ENCODE measurements at regions not wholly inside any gene's neighbourhood (a gene's known extent, or its start where the extent isn't known, plus 50 kb on each side); places are given as distances from the start of the nearest gene placed in this dataset.

- Histone ChIP-seq H3K27me3 (ENCODE audit: control insufficient read depth, insufficient read depth, low read length) (no peaks in the 10 kb centered on the region), H3K4me3 (ENCODE audit: low read length) (no peak overlapping the region), H3K4me1 (ENCODE audit: control insufficient read depth, insufficient read depth, low read length) (no peaks in the 10 kb centered on the region), H3K27ac (ENCODE audit: low read length) (no peak overlapping the region), H3K36me3 (ENCODE audit: control insufficient read depth, insufficient read depth, low read length) (no peaks in the 10 kb centered on the region), H3K9me3 (ENCODE audit: control insufficient read depth, insufficient read depth, low read length) (no peaks in the 10 kb centered on the region)
- DNase-seq (ENCODE audit: low read depth, low spot score): no peak
- WGBS (ENCODE audit: insufficient coverage, insufficient read length): no CpG with 5 or more reads among the region's 5 CpGs
Observed at GRCh38 chr12:24088751-24089509, 139.5 kb upstream of the SOX5 start.

- Histone ChIP-seq H3K36me3 (ENCODE audit: control insufficient read depth, insufficient read depth, low read length) (no peaks in the 10 kb centered on the region), H3K9me3 (ENCODE audit: control insufficient read depth, insufficient read depth, low read length) (no peaks in the 10 kb centered on the region), H3K27me3 (ENCODE audit: control insufficient read depth, insufficient read depth, low read length) (no peaks in the 10 kb centered on the region), H3K4me3 (ENCODE audit: low read length) (no peak overlapping the region), H3K27ac (ENCODE audit: low read length) (no peak overlapping the region), H3K4me1 (ENCODE audit: control insufficient read depth, insufficient read depth, low read length) (no peaks in the 10 kb centered on the region)
- no CpG with 5 or more reads among the region's 4 CpGs for WGBS (ENCODE audit: insufficient coverage, insufficient read length)
- no peak for DNase-seq (ENCODE audit: low read depth, low spot score)
Observed at GRCh38 chr12:24087294-24087693, 137.8 kb upstream of the SOX5 start.

- Histone ChIP-seq H3K27ac (ENCODE audit: low read length) (no peak overlapping the region), H3K9me3 (ENCODE audit: control insufficient read depth, insufficient read depth, low read length) (no peaks in the 10 kb centered on the region), H3K4me1 (ENCODE audit: control insufficient read depth, insufficient read depth, low read length) (no peaks in the 10 kb centered on the region), H3K36me3 (ENCODE audit: control insufficient read depth, insufficient read depth, low read length) (no peaks in the 10 kb centered on the region), H3K4me3 (ENCODE audit: low read length) (no peak overlapping the region), H3K27me3 (ENCODE audit: control insufficient read depth, insufficient read depth, low read length) (no peaks in the 10 kb centered on the region)
- WGBS (ENCODE audit: insufficient coverage, insufficient read length): no CpG with 5 or more reads among the region's 2 CpGs
- DNase-seq (ENCODE audit: low read depth, low spot score): no peak
Observed at GRCh38 chr12:24084800-24085199, 135.3 kb upstream of the SOX5 start.

GRCh38 chr12:24083838-24084237 lies 134.4 kb upstream of the SOX5 start:
- H3K4me3 ChIP-seq (ENCODE audit: low read length): no peak overlapping the region
- H3K9me3 ChIP-seq (ENCODE audit: control insufficient read depth, insufficient read depth, low read length): no peaks in the 10 kb centered on the region
- H3K4me1 ChIP-seq (ENCODE audit: control insufficient read depth, insufficient read depth, low read length): no peaks in the 10 kb centered on the region
- H3K36me3 ChIP-seq (ENCODE audit: control insufficient read depth, insufficient read depth, low read length): no peaks in the 10 kb centered on the region
- WGBS (ENCODE audit: insufficient coverage, insufficient read length): no CpG with 5 or more reads among the region's 3 CpGs
- DNase-seq (ENCODE audit: low read depth, low spot score): no peak
- no peaks in the 10 kb centered on the region for H3K27me3 ChIP-seq (ENCODE audit: control insufficient read depth, insufficient read depth, low read length)
- no peak overlapping the region for H3K27ac ChIP-seq (ENCODE audit: low read length)

GRCh38 chr12:24081606-24082005 lies 132.1 kb upstream of the SOX5 start:
- WGBS (ENCODE audit: insufficient coverage, insufficient read length): no CpG with 5 or more reads among the region's 7 CpGs
- DNase-seq (ENCODE audit: low read depth, low spot score): no peak
- Histone ChIP-seq H3K27me3 (ENCODE audit: control insufficient read depth, insufficient read depth, low read length) (no peaks in the 10 kb centered on the region), H3K4me1 (ENCODE audit: control insufficient read depth, insufficient read depth, low read length) (no peaks in the 10 kb centered on the region), H3K4me3 (ENCODE audit: low read length) (no peak overlapping the region), H3K9me3 (ENCODE audit: control insufficient read depth, insufficient read depth, low read length) (no peaks in the 10 kb centered on the region), H3K36me3 (ENCODE audit: control insufficient read depth, insufficient read depth, low read length) (no peaks in the 10 kb centered on the region), H3K27ac (ENCODE audit: low read length) (no peak overlapping the region)

- no peaks in the 10 kb centered on the region for H3K4me1 ChIP-seq (ENCODE audit: control insufficient read depth, insufficient read depth, low read length)
- WGBS (ENCODE audit: insufficient coverage, insufficient read length): no CpG with 5 or more reads among the region's 4 CpGs
Observed at GRCh38 chr12:24081092-24081529, 131.6 kb upstream of the SOX5 start.

GRCh38 chr12:24080465-24080864 lies 131.0 kb upstream of the SOX5 start:
- H3K27ac ChIP-seq (ENCODE audit: low read length): no peak overlapping the region
- H3K9me3 ChIP-seq (ENCODE audit: control insufficient read depth, insufficient read depth, low read length): no peaks in the 10 kb centered on the region
- H3K27me3 ChIP-seq (ENCODE audit: control insufficient read depth, insufficient read depth, low read length): no peaks in the 10 kb centered on the region
- no peaks in the 10 kb centered on the region for H3K36me3 ChIP-seq (ENCODE audit: control insufficient read depth, insufficient read depth, low read length)
- peaks cover 3% of the 10 kb centered on the region; the same call in 1 of the 2 replicates for H3K4me1 ChIP-seq (ENCODE audit: control insufficient read depth, insufficient read depth, low read length)
- no peak overlapping the region for H3K4me3 ChIP-seq (ENCODE audit: low read length)
- no peak for DNase-seq (ENCODE audit: low read depth, low spot score)

More at GRCh38 chr12:24081092-24081529, 131.6 kb upstream of the SOX5 start:
- H3K27ac ChIP-seq (ENCODE audit: low read length): no peak overlapping the region
- no peak overlapping the region for H3K4me3 ChIP-seq (ENCODE audit: low read length)
- no peak for DNase-seq (ENCODE audit: low read depth, low spot score)
- no peaks in the 10 kb centered on the region for H3K27me3 ChIP-seq (ENCODE audit: control insufficient read depth, insufficient read depth, low read length)
- H3K36me3 ChIP-seq (ENCODE audit: control insufficient read depth, insufficient read depth, low read length): no peaks in the 10 kb centered on the region
- H3K9me3 ChIP-seq (ENCODE audit: control insufficient read depth, insufficient read depth, low read length): no peaks in the 10 kb centered on the region

GRCh38 chr12:24079083-24079482 lies 129.6 kb upstream of the SOX5 start:
- Histone ChIP-seq H3K27me3 (ENCODE audit: control insufficient read depth, insufficient read depth, low read length) (no peaks in the 10 kb centered on the region), H3K9me3 (ENCODE audit: control insufficient read depth, insufficient read depth, low read length) (no peaks in the 10 kb centered on the region), H3K36me3 (ENCODE audit: control insufficient read depth, insufficient read depth, low read length) (no peaks in the 10 kb centered on the region), H3K4me3 (ENCODE audit: low read length) (no peak overlapping the region), H3K4me1 (ENCODE audit: control insufficient read depth, insufficient read depth, low read length) (peaks cover 3% of the 10 kb centered on the region; the same call in 1 of the 2 replicates), H3K27ac (ENCODE audit: low read length) (no peak overlapping the region)
- no peak for DNase-seq (ENCODE audit: low read depth, low spot score)
- no CpG with 5 or more reads among the region's 2 CpGs for WGBS (ENCODE audit: insufficient coverage, insufficient read length)

- WGBS (ENCODE audit: insufficient coverage, insufficient read length): no CpG with 5 or more reads among the region's 1 CpG
Observed at GRCh38 chr12:24078318-24078765, 128.9 kb upstream of the SOX5 start.

GRCh38 chr12:24077161-24077560 lies 127.7 kb upstream of the SOX5 start:
- no peak overlapping the region for H3K4me3 ChIP-seq (ENCODE audit: low read length)
- H3K27me3 ChIP-seq (ENCODE audit: control insufficient read depth, insufficient read depth, low read length): no peaks in the 10 kb centered on the region
- H3K4me1 ChIP-seq (ENCODE audit: control insufficient read depth, insufficient read depth, low read length): peaks cover 3% of the 10 kb centered on the region; the same call in 1 of the 2 replicates
- H3K9me3 ChIP-seq (ENCODE audit: control insufficient read depth, insufficient read depth, low read length): no peaks in the 10 kb centered on the region
- no peak for DNase-seq (ENCODE audit: low read depth, low spot score)
- no peaks in the 10 kb centered on the region for H3K36me3 ChIP-seq (ENCODE audit: control insufficient read depth, insufficient read depth, low read length)
- no CpG with 5 or more reads among the region's 5 CpGs for WGBS (ENCODE audit: insufficient coverage, insufficient read length)
- no peak overlapping the region for H3K27ac ChIP-seq (ENCODE audit: low read length)

More at GRCh38 chr12:24078318-24078765, 128.9 kb upstream of the SOX5 start:
- Histone ChIP-seq H3K4me1 (ENCODE audit: control insufficient read depth, insufficient read depth, low read length) (peaks cover 3% of the 10 kb centered on the region; the same call in 1 of the 2 replicates), H3K9me3 (ENCODE audit: control insufficient read depth, insufficient read depth, low read length) (no peaks in the 10 kb centered on the region), H3K36me3 (ENCODE audit: control insufficient read depth, insufficient read depth, low read length) (no peaks in the 10 kb centered on the region), H3K27ac (ENCODE audit: low read length) (no peak overlapping the region), H3K27me3 (ENCODE audit: control insufficient read depth, insufficient read depth, low read length) (no peaks in the 10 kb centered on the region), H3K4me3 (ENCODE audit: low read length) (no peak overlapping the region)
- DNase-seq (ENCODE audit: low read depth, low spot score): no peak

- DNase-seq (ENCODE audit: low read depth, low spot score): no peak
- no peaks in the 10 kb centered on the region for H3K9me3 ChIP-seq (ENCODE audit: control insufficient read depth, insufficient read depth, low read length)
- no peaks in the 10 kb centered on the region for H3K36me3 ChIP-seq (ENCODE audit: control insufficient read depth, insufficient read depth, low read length)
- H3K27me3 ChIP-seq (ENCODE audit: control insufficient read depth, insufficient read depth, low read length): no peaks in the 10 kb centered on the region
- H3K4me1 ChIP-seq (ENCODE audit: control insufficient read depth, insufficient read depth, low read length): peaks cover 3% of the 10 kb centered on the region; the same call in 1 of the 2 replicates
- no peak overlapping the region for H3K4me3 ChIP-seq (ENCODE audit: low read length)
- H3K27ac ChIP-seq (ENCODE audit: low read length): no peak overlapping the region
- no CpG with 5 or more reads among the region's 1 CpG for WGBS (ENCODE audit: insufficient coverage, insufficient read length)
Observed at GRCh38 chr12:24075650-24076049, 126.2 kb upstream of the SOX5 start.
